ENCODE measurements at regions not wholly inside any gene's neighbourhood (a gene's known extent, or its start where the extent isn't known, plus 50 kb on each side); places are given as distances from the start of the nearest gene placed in this dataset.

GRCh38 chr6:92593201-92593600, 826.2 kb downstream of the EPHA7 start:
- Histone ChIP-seq H3K27me3 (replicated peaks; ENCODE audit: control insufficient read depth, insufficient read depth, low read length) (no peaks in the 10 kb centered on the region), H3K36me3 (ENCODE audit: control insufficient read depth, insufficient read depth, low read length) (no peaks in the 10 kb centered on the region)
- H3K4me1 Mint-ChIP-seq (ENCODE audit: low read depth, unreplicated experiment): no peaks in the 10 kb centered on the region

GRCh38 chr6:92589996-92590395, 829.4 kb downstream of the EPHA7 start:
- Mint-ChIP-seq H3K36me3 (ENCODE audit: insufficient read depth, unreplicated experiment) (no peaks in the 10 kb centered on the region), H3K4me1 (ENCODE audit: low read depth, unreplicated experiment) (no peaks in the 10 kb centered on the region), H3K27me3 (ENCODE audit: insufficient read depth, unreplicated experiment) (peaks cover 2% of the 10 kb centered on the region), H3K9me3 (ENCODE audit: unreplicated experiment) (no peaks in the 10 kb centered on the region), H3K4me3 (ENCODE audit: unreplicated experiment) (no peak overlapping the region), H3K27ac (ENCODE audit: unreplicated experiment) (no peak overlapping the region)
- Histone ChIP-seq H3K4me3 (ENCODE audit: low read depth, low read length) (no peak overlapping the region), H3K36me3 (ENCODE audit: control insufficient read depth, insufficient read depth, low read length) (no peaks in the 10 kb centered on the region), H3K27me3 (replicated peaks; ENCODE audit: control insufficient read depth, insufficient read depth, low read length) (no peaks in the 10 kb centered on the region), H3K9me3 (no peaks in the 10 kb centered on the region), H3K4me1 (no peaks in the 10 kb centered on the region)
- POLR2A ChIA-PET: no interaction called here
- intact Hi-C loops (cut with micrococcal nuclease; ENCODE audit: unreplicated experiment): no loop called here
- TF ChIP-seq CTCF (IDR thresholded peaks at IDR 0.05; ENCODE audit: insufficient read depth in 1 of 2, low read depth in 1 of 2, low read length in 1 of 2, severe bottlenecking in 1 of 2, unreplicated experiment in 1 of 2): no peak
- DNase-seq: no peak
- CTCF ChIA-PET: no interaction called here
- no TSS peak for BruUV-seq (replicated peaks)

More at GRCh38 chr6:92593201-92593600, 826.2 kb downstream of the EPHA7 start:
- H3K9me3 Mint-ChIP-seq (ENCODE audit: unreplicated experiment): no peaks in the 10 kb centered on the region
- ChIA-PET POLR2A (no interaction called here), CTCF (no interaction called here)
- H3K36me3 Mint-ChIP-seq (ENCODE audit: insufficient read depth, unreplicated experiment): no peaks in the 10 kb centered on the region
- no peak for TF ChIP-seq CTCF (IDR thresholded peaks at IDR 0.05; ENCODE audit: insufficient read depth in 1 of 2, low read depth in 1 of 2, low read length in 1 of 2, severe bottlenecking in 1 of 2, unreplicated experiment in 1 of 2)
- H3K27ac Mint-ChIP-seq (ENCODE audit: unreplicated experiment): no peak overlapping the region
- no peak overlapping the region for H3K4me3 ChIP-seq (ENCODE audit: low read depth, low read length)
- BruUV-seq (replicated peaks): no TSS peak
- no peak for DNase-seq
- H3K4me3 Mint-ChIP-seq (ENCODE audit: unreplicated experiment): no peak overlapping the region
- intact Hi-C loops (cut with micrococcal nuclease; ENCODE audit: unreplicated experiment): no loop called here
- no peaks in the 10 kb centered on the region for H3K4me1 ChIP-seq
- H3K9me3 ChIP-seq: no peaks in the 10 kb centered on the region
- no peaks in the 10 kb centered on the region for H3K27me3 Mint-ChIP-seq (ENCODE audit: insufficient read depth, unreplicated experiment)

GRCh38 chr6:92588148-92588547, 831.2 kb downstream of the EPHA7 start:
- H3K9me3 ChIP-seq: no peaks in the 10 kb centered on the region
- peaks cover 2% of the 10 kb centered on the region for H3K27me3 Mint-ChIP-seq (ENCODE audit: insufficient read depth, unreplicated experiment)
- H3K9me3 Mint-ChIP-seq (ENCODE audit: unreplicated experiment): no peaks in the 10 kb centered on the region
- POLR2A ChIA-PET: no interaction called here
- no peaks in the 10 kb centered on the region for H3K4me1 Mint-ChIP-seq (ENCODE audit: low read depth, unreplicated experiment)
- TF ChIP-seq CTCF (IDR thresholded peaks at IDR 0.05; ENCODE audit: insufficient read depth in 1 of 2, low read depth in 1 of 2, low read length in 1 of 2, severe bottlenecking in 1 of 2, unreplicated experiment in 1 of 2): no peak
- no peaks in the 10 kb centered on the region for H3K36me3 ChIP-seq (ENCODE audit: control insufficient read depth, insufficient read depth, low read length)
- H3K4me1 ChIP-seq: no peaks in the 10 kb centered on the region
- no peak overlapping the region for H3K4me3 ChIP-seq (ENCODE audit: low read depth, low read length)
- no peaks in the 10 kb centered on the region for H3K27me3 ChIP-seq (replicated peaks; ENCODE audit: control insufficient read depth, insufficient read depth, low read length)
- H3K36me3 Mint-ChIP-seq (ENCODE audit: insufficient read depth, unreplicated experiment): no peaks in the 10 kb centered on the region
- CTCF ChIA-PET: no interaction called here
- no peak overlapping the region for H3K27ac Mint-ChIP-seq (ENCODE audit: unreplicated experiment)
- H3K4me3 Mint-ChIP-seq (ENCODE audit: unreplicated experiment): no peak overlapping the region
- DNase-seq: no peak
- no TSS peak for BruUV-seq (replicated peaks)
- intact Hi-C loops (cut with micrococcal nuclease; ENCODE audit: unreplicated experiment): no loop called here

Measured in Caco-2 (cell line).